Mesenchymal stem cell (in vitro differentiated cells and primary cell): ENCODE measurements at regions not wholly inside any gene's neighbourhood (a gene's known extent, or its start where the extent isn't known, plus 50 kb on each side); places are given as distances from the start of the nearest gene placed in this dataset.
"Not testable (repeated sequence)": the region's sequence is repeated elsewhere in the genome, so short reads cannot be mapped to it uniquely, and the experiment has no call there.

ENCODE experiments used
- DNase-seq: peaks from one replicate; pipeline ENCODE4 v3.0.0-alpha.2; 2013
- H2AFZ ChIP-seq: one replicate; pipeline ENCODE4 v1.6.1; 2013; ENCODE audit warnings: low read depth, mild to moderate bottlenecking, control low read depth, inconsistent platforms, low read length, moderate library complexity
- H2AK5ac ChIP-seq: 2 replicates; pipeline ENCODE4 v1.6.1; 2013; ENCODE audit warnings: low read length, moderate library complexity, mild to moderate bottlenecking, inconsistent platforms; ENCODE audit not compliant: severe bottlenecking
- H2BK120ac ChIP-seq: one replicate; pipeline ENCODE4 v1.6.1; 2013; ENCODE audit warnings: low read depth, mild to moderate bottlenecking, inconsistent platforms, low read length, moderate library complexity
- H2BK12ac ChIP-seq, 2 experiments: one replicate each; pipeline ENCODE4 v1.6.1; 2013; ENCODE audit warnings: inconsistent platforms in 2 of 2, low read length in 2 of 2, mild to moderate bottlenecking in 2 of 2, moderate library complexity in 2 of 2, control low read depth in 1 of 2
- H2BK15ac ChIP-seq: one replicate; pipeline ENCODE4 v1.6.1; 2013; ENCODE audit warnings: mild to moderate bottlenecking, low read depth, inconsistent platforms; ENCODE audit not compliant: poor library complexity, severe bottlenecking
- H2BK5ac ChIP-seq: 2 replicates; pipeline ENCODE4 v1.6.1; 2013; ENCODE audit warnings: low read depth, mild to moderate bottlenecking, low read length, control low read depth, inconsistent platforms; ENCODE audit not compliant: poor library complexity, severe bottlenecking
- H3K14ac ChIP-seq, 2 experiments: one replicate each; pipeline ENCODE4 v1.6.1; 2013; ENCODE audit warnings: inconsistent platforms in 2 of 2, low read length in 2 of 2, control low read depth in 1 of 2, mild to moderate bottlenecking in 1 of 2, moderate library complexity in 1 of 2
- H3K18ac ChIP-seq, 2 experiments: one replicate each; pipeline ENCODE4 v1.6.1; 2013; ENCODE audit warnings: inconsistent platforms in 2 of 2, low read length in 2 of 2, control low read depth in 1 of 2, low read depth in 1 of 2, mild to moderate bottlenecking in 1 of 2
- H3K23ac ChIP-seq, 2 experiments: one replicate each; pipeline ENCODE4 v1.6.1; 2013; ENCODE audit warnings: inconsistent platforms in 2 of 2, low read length in 2 of 2, mild to moderate bottlenecking in 2 of 2, moderate library complexity in 2 of 2, control low read depth in 1 of 2
- H3K27ac ChIP-seq: 2 replicates; pipeline ENCODE4 v1.5.1; 2013; ENCODE audit warnings: mild to moderate bottlenecking, moderate library complexity, low read length, control low read depth, inconsistent platforms; ENCODE audit not compliant: poor library complexity, severe bottlenecking
- H3K27me3 ChIP-seq, 2 experiments: 2 replicates each; pipeline versions ENCODE4 v1.6.1 to v1.7.0; 2013; ENCODE audit warnings: low read length in 2 of 2, mild to moderate bottlenecking in 2 of 2, moderate library complexity in 2 of 2, control low read depth in 1 of 2, inconsistent platforms in 1 of 2; ENCODE audit not compliant: control insufficient read depth in 1 of 2, insufficient read depth in 1 of 2
- H3K36me3 ChIP-seq, 2 experiments: 2 replicates each; pipeline versions ENCODE4 v1.6.1 to v1.7.0; 2013; ENCODE audit warnings: low read length in 2 of 2, control low read depth in 1 of 2, inconsistent platforms in 1 of 2, low read depth in 1 of 2, mild to moderate bottlenecking in 1 of 2; ENCODE audit not compliant: insufficient read depth in 2 of 2, control insufficient read depth in 1 of 2
- H3K4ac ChIP-seq, 2 experiments: one replicate each; pipeline ENCODE4 v1.6.1; 2013; ENCODE audit warnings: inconsistent platforms in 2 of 2, low read length in 2 of 2, mild to moderate bottlenecking in 2 of 2, moderate library complexity in 2 of 2, control low read depth in 1 of 2, low read depth in 1 of 2
- H3K4me1 ChIP-seq: 2 replicates; pipeline ENCODE4 v1.6.1; 2013; ENCODE audit warnings: low read depth, low read length, control low read depth; ENCODE audit not compliant: control insufficient read depth, insufficient read depth
- H3K4me2 ChIP-seq: 2 replicates; pipeline ENCODE4 v1.6.1; 2013; ENCODE audit warnings: low read length, mild to moderate bottlenecking, inconsistent platforms; ENCODE audit not compliant: poor library complexity, severe bottlenecking
- H3K4me3 ChIP-seq, 2 experiments: 2 replicates each; pipeline versions ENCODE4 v1.5.1 to v1.7.0; 2013; ENCODE audit warnings: low read length in 2 of 2, mild to moderate bottlenecking in 2 of 2, control low read depth in 1 of 2, low read depth in 1 of 2; ENCODE audit not compliant: insufficient read depth in 1 of 2
- H3K79me1 ChIP-seq: replicated peaks from 2 replicates; pipeline ENCODE4 v1.6.1; 2013; ENCODE audit warnings: mild to moderate bottlenecking, control low read depth, low read length, inconsistent platforms; ENCODE audit not compliant: poor library complexity, severe bottlenecking
- H3K9ac ChIP-seq: 2 replicates; pipeline ENCODE4 v1.7.0; 2013; ENCODE audit warnings: mild to moderate bottlenecking, low read length, moderate library complexity
- H3K9me3 ChIP-seq: 2 replicates; pipeline ENCODE4 v1.7.0; 2013; ENCODE audit warnings: mild to moderate bottlenecking, low read length; ENCODE audit not compliant: control insufficient read depth
- H4K8ac ChIP-seq: one replicate; pipeline ENCODE4 v1.6.1; 2013; ENCODE audit warnings: inconsistent platforms, mild to moderate bottlenecking, low read length, moderate library complexity
- H4K91ac ChIP-seq: one replicate; pipeline ENCODE4 v1.6.1; 2013; ENCODE audit warnings: mild to moderate bottlenecking, low read length, inconsistent platforms
- WGBS: methylation state at CpG from one replicate; pipeline ENCODE4 v1.1.7; 2013; ENCODE audit warnings: mixed read lengths; 5-methylcytosine and 5-hydroxymethylcytosine counted together

DNA sequence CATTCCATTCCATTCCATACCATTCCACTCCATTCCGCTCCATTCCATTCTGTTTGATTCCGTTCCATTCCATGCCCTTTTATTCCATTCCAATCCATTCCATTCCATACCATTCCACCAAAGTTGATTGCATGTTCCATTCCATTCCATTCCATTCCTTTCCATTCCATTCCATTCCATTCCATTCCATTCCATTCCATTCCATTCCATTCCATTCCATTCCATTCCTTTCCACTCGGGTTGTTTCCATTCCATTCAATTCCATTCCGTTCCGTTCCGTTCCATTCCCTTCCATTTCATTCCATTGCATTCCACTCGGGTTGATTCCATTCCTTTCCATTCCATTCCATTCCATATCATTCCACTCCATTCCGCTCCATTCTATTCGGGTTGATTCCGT is 152.7 kb downstream of the CWH43 start:
- not testable (repeated sequence) for H3K4me2 ChIP-seq, H4K91ac ChIP-seq, H3K14ac ChIP-seq, H3K4ac ChIP-seq, H3K18ac ChIP-seq, H2AFZ ChIP-seq, H4K8ac ChIP-seq, H3K27me3 ChIP-seq, H3K27ac ChIP-seq, H2BK120ac ChIP-seq, H2BK5ac ChIP-seq, H3K79me1 ChIP-seq, H3K4me3 ChIP-seq, H3K23ac ChIP-seq, H2BK12ac ChIP-seq, H3K4me1 ChIP-seq, H2BK15ac ChIP-seq, H3K9me3 ChIP-seq, H3K9ac ChIP-seq, H3K36me3 ChIP-seq, H2AK5ac ChIP-seq, DNase-seq
- 32% methylated on average over 8 of the region's 10 CpGs for WGBS

DNA sequence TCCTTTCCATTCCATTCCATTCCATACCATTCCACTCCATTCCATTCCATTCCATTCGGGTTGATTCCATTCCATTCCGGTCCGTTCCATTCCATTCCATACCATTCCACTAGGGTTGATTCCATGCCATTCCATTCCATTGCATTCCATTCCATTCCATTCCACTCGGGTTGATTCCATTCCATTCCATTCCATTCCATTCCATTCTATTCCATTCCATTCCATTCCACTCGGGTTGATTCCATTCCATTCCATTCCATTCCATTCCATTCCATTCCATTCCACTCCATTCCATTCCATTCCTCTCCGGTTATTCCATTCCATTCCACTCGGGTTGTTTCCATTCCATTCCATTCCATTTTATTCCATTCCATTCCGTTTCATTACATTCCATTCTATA is 153.4 kb downstream of the CWH43 start:
- H2AFZ ChIP-seq, H3K9ac ChIP-seq, H3K18ac ChIP-seq, H3K4me1 ChIP-seq, H3K27me3 ChIP-seq, H4K91ac ChIP-seq, H3K14ac ChIP-seq, H3K9me3 ChIP-seq, H3K27ac ChIP-seq, H4K8ac ChIP-seq, H3K36me3 ChIP-seq, H2BK5ac ChIP-seq, H3K23ac ChIP-seq, H2BK15ac ChIP-seq, H2BK12ac ChIP-seq, DNase-seq, H2AK5ac ChIP-seq, H3K4me2 ChIP-seq, H3K4me3 ChIP-seq, H3K79me1 ChIP-seq, H2BK120ac ChIP-seq, H3K4ac ChIP-seq: not testable (repeated sequence)
- 73% methylated on average over 8 of the region's 8 CpGs for WGBS

DNA sequence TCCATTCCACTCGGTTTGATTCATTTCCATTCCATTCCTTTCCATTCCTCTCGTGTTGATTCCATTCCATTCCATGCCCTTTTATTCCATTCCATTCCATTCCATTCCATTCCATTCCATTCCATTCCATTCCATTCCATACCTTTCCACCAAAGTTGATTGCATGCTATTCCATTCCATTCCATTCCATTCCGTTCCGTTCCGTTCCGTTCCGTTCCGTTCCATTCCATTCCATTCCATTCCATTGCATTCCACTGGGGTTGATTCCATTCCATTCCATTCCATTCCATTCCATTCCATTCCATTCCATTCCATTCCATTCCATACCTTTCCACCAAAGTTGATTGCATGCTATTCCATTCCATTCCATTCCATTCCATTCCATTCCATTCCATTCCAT is 154.3 kb downstream of the CWH43 start:
- H3K9ac ChIP-seq, H3K4me2 ChIP-seq, H3K4me3 ChIP-seq, H3K36me3 ChIP-seq, H2AK5ac ChIP-seq, H4K91ac ChIP-seq, H2BK5ac ChIP-seq, H3K27ac ChIP-seq, H3K14ac ChIP-seq, H3K27me3 ChIP-seq, H2BK15ac ChIP-seq, H4K8ac ChIP-seq, H3K18ac ChIP-seq, H2BK12ac ChIP-seq, H3K23ac ChIP-seq, H2AFZ ChIP-seq, H3K9me3 ChIP-seq, DNase-seq, H3K79me1 ChIP-seq, H2BK120ac ChIP-seq, H3K4me1 ChIP-seq, H3K4ac ChIP-seq: not testable (repeated sequence)
- WGBS = 31% methylated on average over 7 of the region's 8 CpGs

DNA sequence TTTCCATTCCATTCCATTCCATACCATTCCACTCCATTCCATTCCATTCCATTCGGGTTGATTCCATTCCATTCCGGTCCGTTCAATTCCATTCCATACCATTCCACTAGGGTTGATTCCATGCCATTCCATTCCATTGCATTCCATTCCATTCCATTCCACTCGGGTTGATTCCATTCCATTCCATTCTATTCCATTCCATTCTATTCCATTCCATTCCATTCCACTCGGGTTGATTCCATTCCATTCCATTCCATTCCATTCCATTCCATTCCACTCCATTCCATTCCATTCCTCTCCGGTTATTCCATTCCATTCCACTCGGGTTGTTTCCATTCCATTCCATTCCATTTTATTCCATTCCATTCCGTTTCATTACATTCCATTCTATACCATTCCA is 155.9 kb downstream of the CWH43 start:
- not testable (repeated sequence) for H2AK5ac ChIP-seq, H3K4me3 ChIP-seq, H3K27me3 ChIP-seq, H2BK15ac ChIP-seq, H3K9ac ChIP-seq, H2BK120ac ChIP-seq, H3K18ac ChIP-seq, H2AFZ ChIP-seq, H4K91ac ChIP-seq, H3K14ac ChIP-seq, H3K4me2 ChIP-seq, H3K27ac ChIP-seq, H3K4me1 ChIP-seq, DNase-seq, H3K79me1 ChIP-seq, H4K8ac ChIP-seq, H3K4ac ChIP-seq, H3K23ac ChIP-seq, H2BK5ac ChIP-seq, H2BK12ac ChIP-seq, H3K36me3 ChIP-seq
- peaks cover 21% of the 10 kb centered on the region for H3K9me3 ChIP-seq
- WGBS = 52% methylated on average over 6 of the region's 8 CpGs
